MV-4-11 (cell line): ENCODE measurements at regions not wholly inside any gene's neighbourhood (a gene's known extent, or its start where the extent isn't known, plus 50 kb on each side); places are given as distances from the start of the nearest gene placed in this dataset.

ENCODE experiments used
- DNase-seq: peaks from one replicate; lab custom pipeline; 2025; lab: John Stamatoyannopoulos, UW

DNA sequence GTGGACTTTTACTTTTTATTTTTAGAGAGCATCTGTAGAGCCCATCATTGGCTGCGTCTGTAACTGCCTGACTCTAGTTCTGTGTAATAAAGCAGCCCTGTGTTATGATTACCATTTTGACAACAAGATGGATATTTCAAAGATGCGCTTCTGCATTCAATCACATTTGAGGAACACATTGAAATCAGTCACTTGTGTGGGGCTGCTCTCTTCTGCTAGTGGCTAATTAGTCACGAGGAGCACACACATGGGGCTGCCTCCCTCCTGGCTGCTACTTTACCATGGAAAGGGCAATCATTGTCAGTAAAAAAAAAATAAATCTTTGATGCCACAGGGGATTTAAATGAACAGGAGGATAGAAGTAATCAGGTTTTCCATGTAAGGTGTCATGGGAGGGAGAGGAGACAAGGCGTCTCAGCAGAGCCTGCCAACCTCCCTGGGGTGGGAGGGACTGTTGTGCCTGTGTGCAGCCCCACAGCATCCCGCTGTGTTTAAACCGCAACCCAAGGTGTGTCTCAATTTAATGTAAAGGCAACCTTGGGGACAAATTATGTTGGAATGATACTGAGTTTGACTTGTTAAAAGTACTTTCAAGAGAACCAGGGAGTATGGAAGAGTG lies 205.2 kb upstream of the COBL start:
- no peak for DNase-seq

DNA sequence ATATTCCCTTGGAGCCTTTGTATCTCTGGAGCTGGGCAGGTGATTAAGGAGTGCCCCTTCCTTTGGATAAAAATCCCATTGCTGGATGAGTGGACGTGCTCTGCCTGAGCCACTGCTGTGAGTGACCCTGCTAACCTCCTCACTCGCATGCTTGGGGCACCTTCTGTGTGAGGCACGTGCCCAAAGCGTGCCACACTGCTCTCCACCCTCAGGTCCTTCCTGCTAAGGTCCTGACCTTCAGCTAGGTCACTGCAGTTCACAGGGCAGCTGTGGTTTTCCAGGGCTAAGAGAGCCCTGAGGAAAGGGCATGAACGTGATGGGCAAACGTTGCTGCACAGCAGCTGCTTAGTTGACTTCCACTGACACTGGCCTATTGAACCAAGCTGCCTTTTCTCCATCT lies 204.4 kb upstream of the COBL start:
- DNase-seq, result no peak

DNA sequence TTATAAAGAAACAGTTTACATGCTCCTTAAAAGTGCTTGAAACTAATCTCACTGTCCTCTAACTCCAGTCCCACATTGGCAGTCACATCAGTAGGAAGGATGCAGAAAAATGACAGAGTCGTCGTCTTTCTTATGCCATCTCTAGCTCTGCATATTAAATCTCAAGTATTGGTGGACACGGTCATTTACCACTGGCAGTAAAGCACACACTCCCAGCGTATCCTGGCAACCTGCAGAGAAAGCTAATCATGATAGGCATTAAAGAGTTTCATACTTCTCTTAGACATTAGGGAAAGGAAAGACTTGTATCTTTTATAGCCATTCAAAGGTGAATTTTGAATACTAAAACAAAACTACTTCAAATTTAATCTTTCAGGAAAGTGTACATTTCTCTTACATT lies 202.0 kb upstream of the COBL start:
- DNase-seq, result no peak

GRCh38 chr7:51517187-51517586 lies 200.6 kb upstream of the COBL start:
- no peak for DNase-seq

GRCh38 chr7:51501620-51502019 lies 185.0 kb upstream of the COBL start:
- no peak for DNase-seq

DNA sequence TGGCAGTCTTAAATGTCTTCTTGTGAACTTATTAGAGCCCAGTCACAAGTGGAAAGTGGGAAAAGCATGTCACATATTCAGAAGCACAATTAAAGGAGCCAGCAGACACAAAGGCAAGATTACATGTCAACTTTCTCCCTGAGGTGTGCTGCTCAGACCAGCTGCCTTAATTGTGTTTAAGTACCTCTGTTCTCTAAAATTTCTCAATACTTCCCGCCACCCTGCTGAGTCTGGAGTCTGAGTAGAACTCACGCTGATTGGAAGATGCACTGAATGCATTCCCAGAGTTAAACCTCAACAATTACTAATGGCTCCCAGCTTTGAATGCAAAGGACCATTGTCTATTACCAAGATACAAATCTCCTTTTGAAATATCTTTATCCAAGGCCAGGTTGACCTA lies 166.4 kb upstream of the COBL start:
- no peak for DNase-seq

DNA sequence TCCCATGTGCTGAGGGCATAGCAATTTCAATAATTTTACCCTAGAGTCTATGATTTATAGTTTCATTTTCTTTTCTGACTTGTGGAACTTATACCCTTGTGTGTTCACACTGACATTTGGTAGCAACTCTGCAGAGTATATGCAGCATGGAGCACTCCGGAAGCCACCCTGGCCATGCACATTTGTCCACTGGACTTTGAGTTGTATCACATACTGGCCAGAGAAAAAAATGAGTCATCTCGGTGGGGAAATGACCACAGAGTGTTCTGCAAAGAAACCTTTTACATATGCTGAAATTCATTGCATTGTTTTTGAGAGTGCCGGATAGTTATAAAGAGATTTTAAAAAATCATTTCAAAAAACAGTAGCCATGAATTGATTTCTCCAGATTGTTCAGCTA lies 164.8 kb upstream of the COBL start:
- DNase-seq, result no peak

DNA sequence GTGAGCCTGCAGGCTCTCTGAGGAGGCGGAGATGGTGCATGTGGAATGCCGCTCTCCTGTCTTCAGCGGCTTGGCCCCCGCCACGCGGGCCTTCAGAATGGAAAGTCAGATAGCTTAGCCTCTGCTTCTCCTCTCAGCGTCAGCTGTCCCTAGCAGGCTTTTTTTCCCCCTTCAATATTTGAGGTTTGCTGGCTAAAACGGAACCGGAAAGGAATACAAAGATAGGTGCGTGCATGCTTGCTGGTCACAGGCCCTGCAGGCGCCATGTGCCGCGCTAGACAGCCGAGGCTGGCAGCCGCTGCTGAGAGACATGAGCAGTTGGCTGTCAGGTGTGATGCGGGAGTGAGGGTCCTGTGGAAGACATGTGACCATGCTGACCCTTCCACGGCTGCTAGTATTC lies 161.2 kb upstream of the COBL start:
- no peak for DNase-seq

GRCh38 chr7:51477323-51477722 lies 160.7 kb upstream of the COBL start:
- no peak for DNase-seq

DNA sequence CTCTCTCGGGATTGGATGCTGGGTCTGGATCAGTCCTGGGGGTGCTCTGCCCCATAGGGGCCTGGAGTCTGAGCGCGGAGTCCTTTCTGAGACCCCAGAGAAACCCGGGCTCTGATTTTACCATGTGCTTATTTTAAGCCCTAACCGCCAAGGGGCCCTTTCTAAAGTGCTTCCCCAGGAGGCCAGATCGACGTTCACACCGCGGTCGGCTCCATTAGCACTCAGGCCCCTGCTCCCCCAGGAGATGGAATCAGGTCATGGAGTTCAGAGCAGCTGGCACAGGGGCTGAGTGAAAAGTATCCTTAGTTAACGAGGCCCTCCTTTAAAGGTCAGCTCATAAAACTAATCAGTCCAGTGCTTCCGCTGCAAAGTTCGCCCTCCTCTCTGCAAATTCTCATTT lies 159.4 kb upstream of the COBL start:
- DNase-seq, result no peak

DNA sequence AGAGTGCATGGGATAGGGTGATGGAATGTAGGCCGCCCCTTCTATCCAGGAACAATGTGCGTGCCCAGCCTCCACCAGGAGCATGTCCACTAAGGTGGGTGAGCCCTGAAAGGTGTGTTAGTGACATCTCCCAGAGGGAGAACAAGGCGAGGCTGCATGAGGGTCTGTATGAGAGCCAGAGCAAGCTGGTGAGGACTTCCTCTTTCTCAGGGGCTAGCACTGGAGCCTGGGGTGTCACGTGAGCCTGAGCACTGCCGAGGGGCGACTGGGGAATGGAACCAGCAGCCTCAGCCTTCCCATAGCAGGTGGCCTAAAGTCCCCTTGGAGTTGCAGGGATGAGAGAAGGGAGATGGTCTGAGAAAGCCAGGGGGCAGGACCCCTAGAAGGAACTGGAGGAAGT lies 156.3 kb upstream of the COBL start:
- no peak for DNase-seq

GRCh38 chr7:51471981-51472296 lies 155.3 kb upstream of the COBL start:
- no peak for DNase-seq

- no peak for DNase-seq
These were observed 154.8 kb upstream of the COBL start for GRCh38 chr7:51471210-51471980.

- DNase-seq, result no peak
These were observed 150.9 kb upstream of the COBL start for GRCh38 chr7:51467384-51468017.

DNA sequence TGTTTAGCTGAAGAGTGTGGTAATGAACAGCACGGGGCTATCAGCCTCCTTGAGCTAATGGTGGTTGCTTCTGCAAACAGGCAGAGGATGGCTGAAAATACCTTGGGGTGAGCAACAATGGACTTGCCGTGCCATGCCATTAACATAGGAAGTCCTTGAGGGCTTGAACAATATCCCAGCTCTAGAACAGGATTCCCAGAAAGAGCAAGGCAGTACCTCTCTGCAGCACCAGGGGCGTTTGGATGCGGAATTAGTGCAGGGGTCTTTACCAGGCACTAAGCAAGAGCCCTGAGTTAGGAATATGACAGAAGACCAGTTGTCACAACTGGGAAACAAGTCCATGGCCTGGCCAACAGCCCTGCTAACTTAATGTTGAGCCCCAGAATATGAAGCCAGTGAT lies 143.2 kb upstream of the COBL start:
- no peak for DNase-seq

DNA sequence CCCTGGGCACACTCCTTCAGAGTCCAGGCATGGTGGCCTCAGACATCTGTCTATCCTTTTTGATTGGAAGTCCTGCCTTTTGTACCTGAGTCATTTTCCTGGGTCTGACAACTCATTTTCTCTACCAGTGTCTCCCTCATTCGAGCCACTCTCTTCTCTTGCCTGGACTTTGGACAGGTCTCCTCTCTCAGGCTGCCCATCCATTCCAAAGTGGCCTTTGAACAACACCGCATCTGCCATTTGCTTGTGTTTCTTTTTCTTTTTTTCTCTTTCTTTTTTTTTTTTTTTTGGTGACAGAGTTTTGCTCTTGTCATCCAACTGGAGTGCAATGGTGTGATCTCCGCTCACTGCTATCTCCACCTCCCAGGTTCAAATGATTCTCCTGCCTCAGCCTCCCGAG lies 142.1 kb upstream of the COBL start:
- DNase-seq, result no peak

GRCh38 chr7:51457079-51457478 lies 140.5 kb upstream of the COBL start:
- DNase-seq, result no peak

DNA sequence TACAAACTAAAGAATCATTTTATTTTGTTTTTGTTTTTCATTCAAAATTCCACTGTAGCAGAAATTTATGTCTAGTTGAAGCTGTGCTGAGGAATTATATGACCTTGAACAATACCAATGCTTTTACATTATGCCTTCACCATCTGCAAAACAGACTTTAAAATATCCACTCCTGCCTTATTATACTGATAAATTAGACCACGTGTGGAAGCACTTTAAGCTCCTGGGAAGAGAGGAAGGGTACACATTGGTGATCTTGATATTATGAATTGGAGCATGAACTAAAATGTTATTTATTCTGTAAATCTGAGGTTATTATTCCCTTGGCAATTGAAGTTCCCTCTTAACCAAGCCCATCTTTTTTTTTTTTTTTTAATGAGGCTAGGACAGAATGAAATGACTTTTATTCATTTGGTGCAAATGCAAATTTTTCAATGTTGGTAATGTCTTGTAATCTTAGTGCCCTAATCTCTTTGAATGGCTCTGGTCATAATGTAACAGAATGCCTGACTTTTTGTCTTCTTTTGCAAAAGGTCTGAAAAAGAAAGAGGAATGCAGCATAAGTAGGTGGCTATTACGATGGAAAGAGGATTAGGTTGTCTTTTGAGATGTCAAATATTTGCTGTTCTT lies 139.9 kb upstream of the COBL start:
- DNase-seq, result no peak

GRCh38 chr7:51455948-51456347 lies 139.3 kb upstream of the COBL start:
- DNase-seq, result no peak

- no peak for DNase-seq
These were observed 138.9 kb upstream of the COBL start for GRCh38 chr7:51455513-51455912.

DNA sequence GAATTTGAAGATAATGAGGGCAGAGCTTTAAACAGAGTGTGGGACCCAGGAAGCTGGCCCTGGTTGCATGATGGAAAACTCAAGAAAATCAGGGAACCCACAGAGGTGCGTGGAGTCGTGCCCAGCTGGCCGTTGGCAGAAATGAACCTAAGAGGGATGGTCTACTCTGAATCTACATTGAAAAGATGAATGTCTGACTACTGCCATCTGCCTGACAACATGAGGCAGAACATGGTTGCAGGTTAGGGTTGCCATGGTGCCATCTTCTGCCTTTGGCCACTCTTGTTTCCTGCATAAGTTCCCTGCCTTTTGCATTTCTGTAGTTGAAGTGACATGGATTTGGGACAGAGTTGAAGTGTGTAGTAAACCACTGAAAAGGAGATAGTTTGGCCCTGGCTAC lies 138.5 kb upstream of the COBL start:
- DNase-seq, result no peak

DNA sequence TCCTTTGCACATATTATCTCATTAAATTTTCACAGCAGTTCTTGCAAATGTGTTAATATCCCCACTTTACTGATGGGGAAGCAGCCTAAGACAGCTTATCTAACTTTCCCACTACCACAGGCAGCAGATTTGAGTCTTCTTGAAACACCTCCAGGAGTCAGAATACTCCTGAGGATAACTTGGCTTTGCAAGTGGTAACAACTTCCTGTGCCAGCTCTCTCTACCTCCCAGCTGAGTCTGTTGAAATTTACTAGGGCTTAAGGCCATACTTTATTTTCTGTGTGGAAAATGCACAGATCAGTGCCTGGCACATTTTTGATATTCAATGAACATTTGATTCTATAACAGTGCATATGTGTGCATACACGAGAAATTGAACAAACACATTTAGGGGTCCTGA lies 136.1 kb upstream of the COBL start:
- DNase-seq, result no peak

DNA sequence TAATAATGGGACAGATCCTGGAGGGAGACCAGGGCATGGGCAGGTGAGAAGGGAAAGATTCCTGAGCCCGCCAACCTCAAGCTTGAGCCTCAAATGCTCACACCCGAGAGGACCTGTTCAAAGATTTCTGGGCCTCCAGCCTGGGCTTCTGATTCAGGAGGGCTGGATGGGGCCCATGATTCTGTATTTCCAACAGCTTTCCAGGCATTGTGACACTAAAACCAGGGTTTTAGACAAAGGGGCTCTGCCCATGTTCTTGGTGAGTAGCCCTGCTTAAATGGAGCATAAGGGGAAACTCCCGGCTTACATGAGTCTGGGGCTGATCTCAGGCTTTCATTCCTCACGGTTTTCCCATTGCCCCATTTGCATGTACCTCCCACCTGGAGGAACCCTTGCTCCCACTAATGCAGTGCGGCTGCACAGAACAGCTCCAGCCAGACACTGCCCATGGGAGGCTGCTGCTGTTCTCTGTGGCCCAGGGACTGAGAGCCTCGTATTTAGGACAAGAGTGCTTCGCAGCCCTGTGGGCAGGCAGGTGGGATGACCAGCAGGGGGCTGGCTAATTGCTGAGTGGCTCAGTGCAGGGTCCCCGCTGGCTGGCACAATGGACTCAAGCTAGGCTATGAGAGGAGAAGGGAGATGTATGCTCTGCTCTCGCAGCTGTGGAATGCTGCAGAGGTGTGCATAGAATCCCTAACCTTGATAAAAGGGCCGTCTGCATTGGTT lies 135.3 kb upstream of the COBL start:
- DNase-seq, result no peak
